ENCODE measurements at regions not wholly inside any gene's neighbourhood (a gene's known extent, or its start where the extent isn't known, plus 50 kb on each side); places are given as distances from the start of the nearest gene placed in this dataset.

GRCh38 chr6:100194535-100194934, 200.5 kb upstream of the MCHR2 start:
- H3K9me3 ChIP-seq (ENCODE audit: low read length) = no peaks in the 10 kb centered on the region
- no peaks in the 10 kb centered on the region for H3F3A ChIP-seq (ENCODE audit: insufficient read depth, low read length, poor library complexity, severe bottlenecking)
- H3K27ac ChIP-seq (ENCODE audit: low read length) = no peak overlapping the region
- no peak overlapping the region for H3K4me2 ChIP-seq (ENCODE audit: low read length)
- no peak overlapping the region for H3K4me3 ChIP-seq (ENCODE audit: low read length)
- TF ChIP-seq EP300 (conservative IDR thresholded peaks at IDR 0.05; ENCODE audit: poor library complexity, severe bottlenecking) = no peak
- TF ChIP-seq REST (IDR thresholded peaks at IDR 0.05; ENCODE audit: borderline replicate concordance) = no peak
- TF ChIP-seq EZH2 (IDR thresholded peaks at IDR 0.05; ENCODE audit: borderline replicate concordance, insufficient read depth, low read length, poor library complexity, severe bottlenecking) = no peak
- TF ChIP-seq TAF1 (IDR thresholded peaks at IDR 0.05; ENCODE audit: low read depth) = no peak
- TF ChIP-seq CTCF (IDR thresholded peaks at IDR 0.05; ENCODE audit: poor library complexity, severe bottlenecking) = no peak
- no peak for TF ChIP-seq MXI1 (conservative IDR thresholded peaks at IDR 0.05; ENCODE audit: poor library complexity, severe bottlenecking)
- TF ChIP-seq POLR2AphosphoS5 (IDR thresholded peaks at IDR 0.05) = no peak
- no peak for TF ChIP-seq SMC3 (conservative IDR thresholded peaks at IDR 0.05; ENCODE audit: poor library complexity)
- no peak for TF ChIP-seq RAD21 (conservative IDR thresholded peaks at IDR 0.05)
- H3K9me2 ChIP-seq (ENCODE audit: insufficient read depth, low read length) = no peaks in the 10 kb centered on the region
- no peaks in the 10 kb centered on the region for H3K36me3 ChIP-seq (ENCODE audit: insufficient read depth, low read length)
- H3K79me2 ChIP-seq (replicated peaks; ENCODE audit: insufficient read depth, low read length) = no peaks in the 10 kb centered on the region
- no peak overlapping the region for H3K9ac ChIP-seq (ENCODE audit: low read length)
- no peaks in the 10 kb centered on the region for H4K20me1 ChIP-seq (ENCODE audit: insufficient read depth)
- H3K27me3 ChIP-seq (ENCODE audit: insufficient read depth, low read depth, low read length) = no peaks in the 10 kb centered on the region
- no peak overlapping the region for H2AFZ ChIP-seq (ENCODE audit: low read depth, low read length)

GRCh38 chr6:100188754-100189153, 194.7 kb upstream of the MCHR2 start:
- no peaks in the 10 kb centered on the region for H3K9me3 ChIP-seq (ENCODE audit: low read length)
- no peak overlapping the region for H3K4me3 ChIP-seq (ENCODE audit: low read length)
- no peaks in the 10 kb centered on the region for H4K20me1 ChIP-seq (ENCODE audit: insufficient read depth)
- H3K9ac ChIP-seq (ENCODE audit: low read length) = no peak overlapping the region
- TF ChIP-seq EP300 (conservative IDR thresholded peaks at IDR 0.05; ENCODE audit: poor library complexity, severe bottlenecking) (no peak), MXI1 (conservative IDR thresholded peaks at IDR 0.05; ENCODE audit: poor library complexity, severe bottlenecking) (no peak), SMC3 (conservative IDR thresholded peaks at IDR 0.05; ENCODE audit: poor library complexity) (no peak), POLR2AphosphoS5 (IDR thresholded peaks at IDR 0.05) (no peak), CTCF (IDR thresholded peaks at IDR 0.05; ENCODE audit: poor library complexity, severe bottlenecking) (no peak), TAF1 (IDR thresholded peaks at IDR 0.05; ENCODE audit: low read depth) (no peak), EZH2 (IDR thresholded peaks at IDR 0.05; ENCODE audit: borderline replicate concordance, insufficient read depth, low read length, poor library complexity, severe bottlenecking) (no peak), RAD21 (conservative IDR thresholded peaks at IDR 0.05) (no peak), REST (IDR thresholded peaks at IDR 0.05; ENCODE audit: borderline replicate concordance) (no peak)
- H3F3A ChIP-seq (ENCODE audit: insufficient read depth, low read length, poor library complexity, severe bottlenecking) = no peaks in the 10 kb centered on the region
- no peaks in the 10 kb centered on the region for H3K27me3 ChIP-seq (ENCODE audit: insufficient read depth, low read depth, low read length)
- no peak overlapping the region for H2AFZ ChIP-seq (ENCODE audit: low read depth, low read length)
- H3K79me2 ChIP-seq (replicated peaks; ENCODE audit: insufficient read depth, low read length) = no peaks in the 10 kb centered on the region
- no peak overlapping the region for H3K4me2 ChIP-seq (ENCODE audit: low read length)
- H3K9me2 ChIP-seq (ENCODE audit: insufficient read depth, low read length) = no peaks in the 10 kb centered on the region
- no peak overlapping the region for H3K27ac ChIP-seq (ENCODE audit: low read length)
- no peaks in the 10 kb centered on the region for H3K36me3 ChIP-seq (ENCODE audit: insufficient read depth, low read length)
